Testis (tissue), 2 donors: ENCODE measurements at regions not wholly inside any gene's neighbourhood (a gene's known extent, or its start where the extent isn't known, plus 50 kb on each side); places are given as distances from the start of the nearest gene placed in this dataset.
"Not testable (repeated sequence)": the region's sequence is repeated elsewhere in the genome, so short reads cannot be mapped to it uniquely, and the experiment has no call there.

Experiments
- CTCF ChIP-seq, 3 experiments: fragments of 450-650 bp in 2 of 3; fragments of 200-600 bp in 1 of 3; sonication (generic) in 1 of 3; IDR thresholded peaks; one replicate each; pipeline ENCODE4 v1.5.1; 2016 to 2019; ENCODE audit warnings: antibody characterized with exemption in 3 of 3, mild to moderate bottlenecking in 2 of 3, moderate library complexity in 1 of 3
- POLR2A ChIP-seq: fragments of 450-650 bp; IDR thresholded peaks from one replicate; pipeline ENCODE4 v1.6.1; 2017; ENCODE audit warnings: antibody characterized with exemption, mild to moderate bottlenecking, moderate library complexity

GRCh38 chr13:80152142-80152541 lies 188.8 kb downstream of the SPRY2 start:
- TF ChIP-seq CTCF (IDR thresholded peaks at IDR 0.05); POLR2A: not testable (repeated sequence)
